PC-3 (cell line): ENCODE measurements at regions not wholly inside any gene's neighbourhood (a gene's known extent, or its start where the extent isn't known, plus 50 kb on each side); places are given as distances from the start of the nearest gene placed in this dataset.

Experiments used
- ATAC-seq: fragments of 200-7000 bp; cut with Tn5 transposase; 2 replicates; pipeline ENCODE4 v1.9.1; 2020; ENCODE audit warnings: mild to moderate bottlenecking, moderate library complexity
- BruUV-seq: library from RNA; stranded (reverse); fragments of 400-500 nt; replicated peaks from 2 replicates; lab custom pipeline; 2021; lab: Mats Ljungman, UMichigan
- CTCF ChIA-PET: fragments of 300-600 bp; sonication (Branson Sonifier 250); formaldehyde crosslinking; loops from one replicate; lab custom pipeline; 2022; ENCODE audit warnings: antibody characterized with exemption; lab: Charles Lee
- POLR2A ChIA-PET: fragments of 300-600 bp; sonication (Branson Sonifier 250); formaldehyde crosslinking; loops from one replicate; lab custom pipeline; 2022; ENCODE audit warnings: antibody characterized with exemption; ENCODE audit not compliant: unreplicated experiment; lab: Charles Lee
- DNase-seq: peaks from one replicate; pipeline ENCODE4 v3.0.0-alpha.2; 2015
- H2AFZ ChIP-seq: fragments of 300-600 bp; sonication (generic); 2 replicates; pipeline ENCODE4 v1.6.0; 2016; ENCODE audit warnings: antibody characterized with exemption, low read length
- H3F3A ChIP-seq: fragments of 300-600 bp; sonication (generic); one replicate; pipeline ENCODE4 v1.6.0; 2017; ENCODE audit warnings: antibody characterized with exemption, low read length, control low read depth, mild to moderate bottlenecking; ENCODE audit not compliant: unreplicated experiment
- H3K27ac ChIP-seq: fragments of 300-600 bp; sonication (generic); 2 replicates; pipeline ENCODE4 v1.5.1; 2016; ENCODE audit warnings: mild to moderate bottlenecking, low read length
- H3K27me3 ChIP-seq: fragments of 300-600 bp; sonication (generic); 2 replicates; pipeline ENCODE4 v1.6.1; 2016; ENCODE audit warnings: low read length, mixed read lengths
- H3K36me3 ChIP-seq: fragments of 300-600 bp; sonication (generic); 2 replicates; pipeline ENCODE4 v1.6.1; 2016; ENCODE audit warnings: low read depth, mixed run types, low read length, mixed read lengths
- H3K4me1 ChIP-seq: fragments of 300-600 bp; sonication (generic); 2 replicates; pipeline ENCODE4 v1.5.1; 2016; ENCODE audit warnings: low read length; ENCODE audit not compliant: insufficient read depth
- H3K4me2 ChIP-seq: fragments of 300-600 bp; sonication (generic); 2 replicates; pipeline ENCODE4 v1.6.0; 2016; ENCODE audit warnings: low read length
- H3K4me3 ChIP-seq: fragments of 300-600 bp; sonication (generic); 2 replicates; pipeline ENCODE4 v1.5.1; 2016; ENCODE audit warnings: mild to moderate bottlenecking, low read length, mixed read lengths
- H3K79me2 ChIP-seq: fragments of 300-600 bp; sonication (generic); 2 replicates; pipeline ENCODE4 v1.6.1; 2017; ENCODE audit warnings: low read length, mixed read lengths
- H3K9ac ChIP-seq: fragments of 300-600 bp; sonication (generic); 2 replicates; pipeline ENCODE4 v1.6.0; 2016; ENCODE audit warnings: mild to moderate bottlenecking, low read length
- H3K9me2 ChIP-seq: fragments of 300-600 bp; sonication (generic); replicated peaks from 2 replicates; pipeline ENCODE4 v1.6.1; 2016; ENCODE audit warnings: mixed run types, low read length, mixed read lengths
- H3K9me3 ChIP-seq: fragments of 300-600 bp; sonication (generic); 2 replicates; pipeline ENCODE4 v1.6.1; 2016; ENCODE audit warnings: low read length, mixed read lengths
- H4K20me1 ChIP-seq: fragments of 300-600 bp; sonication (generic); 2 replicates; pipeline ENCODE4 v1.6.1; 2016; ENCODE audit warnings: low read length, mixed read lengths
- EZH2 ChIP-seq: fragments of 300-600 bp; sonication (generic); IDR thresholded peaks from one replicate; pipeline ENCODE4 v1.6.1; 2017; ENCODE audit warnings: antibody characterized with exemption, mild to moderate bottlenecking, low read length; ENCODE audit not compliant: unreplicated experiment
- EZH2phosphoT487 ChIP-seq: fragments of 300-600 bp; sonication (generic); IDR thresholded peaks from 2 replicates; pipeline ENCODE4 v1.6.1; 2018; ENCODE audit warnings: mild to moderate bottlenecking, antibody characterized with exemption, low read length, borderline replicate concordance
- intact Hi-C: fragments of 100-400 bp; cut with micrococcal nuclease; formaldehyde crosslinking; loops from 2 replicates; pipeline ENCODE4 v1.9.0; 2023
- TF ChIP-seq, protein P1 (sequence below): fragments of 300-600 bp; sonication (generic); conservative IDR thresholded peaks from 2 replicates; pipeline ENCODE4 v1.5.1; 2017; ENCODE audit warnings: antibody characterized with exemption, low read depth, mild to moderate bottlenecking, low read length

DNA sequence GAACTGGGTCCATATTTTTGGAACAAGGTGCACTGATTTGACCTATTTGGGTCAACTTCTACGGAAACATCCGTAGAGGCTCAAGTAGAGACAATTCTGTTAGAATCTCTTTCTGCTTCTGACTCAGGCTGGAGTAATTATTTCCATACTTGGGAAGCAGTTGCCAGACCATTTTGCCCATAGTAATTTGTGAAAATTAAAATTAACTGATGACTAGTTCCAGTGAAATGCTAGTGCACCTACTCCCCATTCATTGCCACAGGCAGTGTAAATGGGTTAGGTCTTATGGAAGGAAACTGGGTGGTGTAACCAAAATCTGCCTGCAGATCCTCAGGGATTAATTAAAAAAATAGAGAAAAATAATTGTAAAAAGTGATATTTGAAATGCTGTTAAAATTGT lies 201.1 kb downstream of the TENT4A start:
- BruUV-seq = no TSS peak
- no peak for TF ChIP-seq EZH2phosphoT487
- TF ChIP-seq EZH2 = no peak
- TF ChIP-seq, protein P1, sequence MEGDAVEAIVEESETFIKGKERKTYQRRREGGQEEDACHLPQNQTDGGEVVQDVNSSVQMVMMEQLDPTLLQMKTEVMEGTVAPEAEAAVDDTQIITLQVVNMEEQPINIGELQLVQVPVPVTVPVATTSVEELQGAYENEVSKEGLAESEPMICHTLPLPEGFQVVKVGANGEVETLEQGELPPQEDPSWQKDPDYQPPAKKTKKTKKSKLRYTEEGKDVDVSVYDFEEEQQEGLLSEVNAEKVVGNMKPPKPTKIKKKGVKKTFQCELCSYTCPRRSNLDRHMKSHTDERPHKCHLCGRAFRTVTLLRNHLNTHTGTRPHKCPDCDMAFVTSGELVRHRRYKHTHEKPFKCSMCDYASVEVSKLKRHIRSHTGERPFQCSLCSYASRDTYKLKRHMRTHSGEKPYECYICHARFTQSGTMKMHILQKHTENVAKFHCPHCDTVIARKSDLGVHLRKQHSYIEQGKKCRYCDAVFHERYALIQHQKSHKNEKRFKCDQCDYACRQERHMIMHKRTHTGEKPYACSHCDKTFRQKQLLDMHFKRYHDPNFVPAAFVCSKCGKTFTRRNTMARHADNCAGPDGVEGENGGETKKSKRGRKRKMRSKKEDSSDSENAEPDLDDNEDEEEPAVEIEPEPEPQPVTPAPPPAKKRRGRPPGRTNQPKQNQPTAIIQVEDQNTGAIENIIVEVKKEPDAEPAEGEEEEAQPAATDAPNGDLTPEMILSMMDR = no peak
- Histone ChIP-seq H3K27ac (no peak overlapping the region), H3K79me2 (no peaks in the 10 kb centered on the region), H3K36me3 (no peaks in the 10 kb centered on the region), H3K9me3 (no peaks in the 10 kb centered on the region), H3K4me1 (no peaks in the 10 kb centered on the region), H3K27me3 (peaks cover 46% of the 10 kb centered on the region), H3K9ac (no peak overlapping the region), H3K4me2 (no peak overlapping the region), H3K4me3 (no peak overlapping the region), H2AFZ (no peak overlapping the region), H3K9me2 (no peaks in the 10 kb centered on the region), H4K20me1 (no peaks in the 10 kb centered on the region), H3F3A (no peaks in the 10 kb centered on the region)
- intact Hi-C loops = no loop called here
- CTCF ChIA-PET = no interaction called here
- ATAC-seq (no peak), DNase-seq (no peak)
- POLR2A ChIA-PET = no interaction called here

DNA sequence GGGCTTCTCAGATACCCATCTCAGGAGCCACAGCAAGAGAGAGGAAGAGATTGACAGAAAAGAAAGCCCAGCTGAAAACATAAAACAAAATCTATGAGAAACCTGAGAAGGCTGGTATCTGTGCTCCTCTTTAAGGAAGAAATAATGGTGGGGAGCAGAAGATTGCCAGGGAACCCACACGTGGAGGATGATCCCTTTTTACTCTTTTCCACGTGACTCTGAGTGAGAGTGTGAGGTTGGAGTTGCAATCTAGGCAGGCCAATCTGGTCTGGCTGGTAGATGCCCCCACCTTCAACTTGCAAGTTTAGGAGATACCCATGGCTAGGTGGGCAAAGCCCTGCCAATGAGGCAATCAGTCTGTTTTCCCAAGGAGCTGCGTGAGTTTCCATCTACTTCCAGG lies 202.3 kb downstream of the TENT4A start:
- H3K9me3 ChIP-seq = no peaks in the 10 kb centered on the region
- no peaks in the 10 kb centered on the region for H4K20me1 ChIP-seq
- H3K4me3 ChIP-seq = no peak overlapping the region
- ChIA-PET CTCF (no interaction called here), POLR2A (no interaction called here)
- H3K36me3 ChIP-seq = no peaks in the 10 kb centered on the region
- no peak for DNase-seq
- H3K27ac ChIP-seq = no peak overlapping the region
- H3K9ac ChIP-seq = no peak overlapping the region
- no peak for TF ChIP-seq EZH2phosphoT487
- TF ChIP-seq, protein P1 = no peak
- no peak for TF ChIP-seq EZH2
- no peaks in the 10 kb centered on the region for H3F3A ChIP-seq
- peaks cover 45% of the 10 kb centered on the region for H3K27me3 ChIP-seq
- intact Hi-C loops = no loop called here
- H3K9me2 ChIP-seq = no peaks in the 10 kb centered on the region
- no peak overlapping the region for H3K4me2 ChIP-seq
- BruUV-seq = no TSS peak
- H3K4me1 ChIP-seq = no peaks in the 10 kb centered on the region
- H2AFZ ChIP-seq = no peak overlapping the region
- H3K79me2 ChIP-seq = no peaks in the 10 kb centered on the region
- ATAC-seq = no peak

DNA sequence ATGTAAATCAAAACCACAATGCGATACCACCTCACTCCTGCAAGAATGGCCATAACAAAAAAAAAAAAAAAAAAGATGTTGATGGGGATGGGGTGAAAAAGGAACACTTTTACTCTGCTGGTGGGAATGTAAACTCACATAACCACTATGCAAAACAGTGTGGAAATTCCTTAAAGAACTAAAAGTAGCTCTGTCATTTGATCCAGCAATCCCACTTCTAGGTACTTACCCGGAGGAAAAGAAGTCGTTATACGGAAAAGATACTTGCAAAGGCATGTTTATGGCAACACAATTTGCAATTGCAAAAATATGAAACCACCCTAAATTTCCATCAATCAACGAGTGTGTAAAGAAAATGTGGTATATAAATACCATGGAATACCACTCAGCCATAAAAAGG lies 205.0 kb downstream of the TENT4A start:
- Histone ChIP-seq H3K9me2 (no peaks in the 10 kb centered on the region), H3K27me3 (peaks cover 23% of the 10 kb centered on the region), H3K4me1 (no peaks in the 10 kb centered on the region), H4K20me1 (no peaks in the 10 kb centered on the region), H3K36me3 (no peaks in the 10 kb centered on the region), H3K4me3 (no peak overlapping the region), H3K79me2 (no peaks in the 10 kb centered on the region), H3F3A (no peaks in the 10 kb centered on the region), H3K27ac (no peak overlapping the region), H3K9ac (no peak overlapping the region), H2AFZ (no peak overlapping the region), H3K4me2 (no peak overlapping the region), H3K9me3 (no peaks in the 10 kb centered on the region)
- TF ChIP-seq EZH2 (no peak), EZH2phosphoT487 (no peak)
- TF ChIP-seq, protein P1 = no peak
- ATAC-seq (no peak), DNase-seq (no peak)
- CTCF ChIA-PET = no interaction called here
- intact Hi-C loops = no loop called here
- POLR2A ChIA-PET = no interaction called here
- no TSS peak for BruUV-seq
